ENCODE measurements at regions not wholly inside any gene's neighbourhood (a gene's known extent, or its start where the extent isn't known, plus 50 kb on each side); places are given as distances from the start of the nearest gene placed in this dataset.

- DNase-seq (ENCODE audit: low read depth) = no peak
Observed at GRCh38 chr12:93104535-93104934, 175.4 kb upstream of the EEA1 start.

GRCh38 chr12:93106910-93107309 is 177.8 kb upstream of the EEA1 start:
- DNase-seq (ENCODE audit: low read depth) = no peak

- DNase-seq (ENCODE audit: low read depth) = no peak
Observed at GRCh38 chr12:93107514-93108312, 178.6 kb upstream of the EEA1 start.

GRCh38 chr12:93108985-93109384 is 179.9 kb upstream of the EEA1 start:
- DNase-seq (ENCODE audit: low read depth) = peak; percentile 56

GRCh38 chr12:93109551-93110203 is 180.6 kb upstream of the EEA1 start:
- DNase-seq (ENCODE audit: low read depth) = no peak

- no peak for DNase-seq (ENCODE audit: low read depth)
Observed at GRCh38 chr12:93111773-93112172, 182.7 kb upstream of the EEA1 start.

GRCh38 chr12:93113317-93114006 is 184.4 kb upstream of the EEA1 start:
- DNase-seq (ENCODE audit: low read depth) = no peak

GRCh38 chr12:93115198-93115601 is 186.1 kb upstream of the EEA1 start:
- DNase-seq (ENCODE audit: low read depth) = peak; percentile 64

- peak; percentile 40 for DNase-seq (ENCODE audit: low read depth)
Observed at GRCh38 chr12:93115646-93116045, 186.6 kb upstream of the EEA1 start.

GRCh38 chr12:93116632-93117031 is 187.5 kb upstream of the EEA1 start:
- no peak for DNase-seq (ENCODE audit: low read depth)

GRCh38 chr12:93121729-93122488 is 192.8 kb upstream of the EEA1 start:
- peak; percentile 65 for DNase-seq (ENCODE audit: low read depth)

- DNase-seq (ENCODE audit: low read depth) = no peak
Observed at GRCh38 chr12:93122569-93123091, 193.5 kb upstream of the EEA1 start.

- DNase-seq (ENCODE audit: low read depth) = no peak
Observed at GRCh38 chr12:93125126-93125525, 196.0 kb upstream of the EEA1 start.

- DNase-seq (ENCODE audit: low read depth) = no peak
Observed at GRCh38 chr12:93126069-93126474, 197.0 kb upstream of the EEA1 start.

GRCh38 chr12:93127107-93127560 is 198.0 kb upstream of the EEA1 start:
- DNase-seq (ENCODE audit: low read depth) = peak; percentile 34

- peak; percentile 98 for DNase-seq (ENCODE audit: low read depth)
Observed at GRCh38 chr12:93127582-93128331, 198.7 kb upstream of the EEA1 start.

GRCh38 chr12:93128332-93128707 is 199.2 kb upstream of the EEA1 start:
- DNase-seq (ENCODE audit: low read depth) = no peak

GRCh38 chr12:93130366-93131054 is 201.4 kb upstream of the EEA1 start:
- DNase-seq (ENCODE audit: low read depth) = no peak

GRCh38 chr12:93133361-93133760 is 204.3 kb upstream of the EEA1 start:
- DNase-seq (ENCODE audit: low read depth) = no peak

- DNase-seq (ENCODE audit: low read depth) = no peak
Observed at GRCh38 chr12:93134175-93134890, 205.2 kb upstream of the EEA1 start.

Measured in fibroblast of the conjunctiva (primary cell).